ENCODE measurements at regions not wholly inside any gene's neighbourhood (a gene's known extent, or its start where the extent isn't known, plus 50 kb on each side); places are given as distances from the start of the nearest gene placed in this dataset.
A peak's percentile ranks its signal among the peaks of the same experiment; 100 is the strongest.

- no peak for DNase-seq
Observed at GRCh38 chr12:45590646-45591045, 138.9 kb upstream of the ARID2 start.

GRCh38 chr12:45591635-45592034 is 137.9 kb upstream of the ARID2 start:
- no peak for DNase-seq

DNA sequence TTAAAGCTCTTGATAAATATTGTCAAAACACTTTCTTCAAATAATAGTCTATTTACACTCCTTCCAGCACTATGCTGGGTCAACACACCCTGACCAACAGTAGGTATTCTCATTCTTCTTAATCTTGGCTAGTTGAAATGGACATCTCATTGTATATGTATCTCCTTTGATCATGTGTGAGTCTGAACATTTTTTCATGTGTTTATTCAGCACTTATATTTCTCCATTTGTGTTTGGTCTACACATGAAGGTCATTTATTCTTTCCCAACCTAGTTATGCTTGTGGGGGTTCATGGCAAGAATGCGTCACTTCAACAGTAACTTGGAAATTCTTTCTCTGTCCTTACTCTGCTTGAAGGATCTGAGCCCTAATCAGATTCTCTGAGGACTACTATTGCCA is 133.1 kb upstream of the ARID2 start:
- DNase-seq: no peak

DNA sequence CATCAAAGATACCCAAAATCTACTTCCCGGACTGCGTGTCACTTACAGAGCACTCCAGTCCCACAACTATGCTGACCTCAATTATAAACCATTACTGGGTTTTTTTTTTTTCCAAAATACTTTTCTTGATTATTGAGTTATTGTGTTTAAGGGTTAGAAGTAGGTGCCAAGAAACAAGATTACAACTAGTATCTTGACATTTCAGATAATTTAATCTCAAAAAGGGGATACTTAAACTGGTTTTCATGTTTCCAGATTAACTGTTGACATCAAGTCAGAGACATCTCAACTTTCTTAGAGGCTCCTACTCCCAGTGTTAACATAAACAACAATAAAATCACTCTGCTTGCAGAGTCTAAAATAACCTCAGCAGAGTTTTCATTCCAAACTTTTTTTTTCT is 131.2 kb upstream of the ARID2 start:
- no peak for DNase-seq

DNA sequence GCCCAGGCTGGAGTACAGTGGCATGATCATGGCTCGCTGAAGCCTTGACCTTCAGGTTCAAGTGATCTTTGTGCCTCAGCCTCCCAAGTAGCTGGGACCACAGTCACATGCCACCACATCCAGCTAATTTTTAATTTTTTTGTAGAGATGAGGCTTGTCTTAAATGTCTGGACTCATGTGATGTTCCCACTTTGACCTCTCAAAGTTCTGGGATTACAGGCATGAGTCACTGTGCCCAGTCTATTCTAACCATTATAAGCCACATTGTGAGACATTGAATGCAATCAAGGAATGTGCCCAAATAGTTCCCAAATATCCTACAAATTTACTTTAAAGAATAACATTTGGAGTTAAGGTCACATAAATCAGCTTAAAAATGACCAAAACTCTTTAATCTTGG is 130.7 kb upstream of the ARID2 start:
- no peak for DNase-seq

GRCh38 chr12:45599196-45599595 is 130.3 kb upstream of the ARID2 start:
- no peak for DNase-seq

GRCh38 chr12:45601390-45601789 is 128.1 kb upstream of the ARID2 start:
- DNase-seq: no peak

DNA sequence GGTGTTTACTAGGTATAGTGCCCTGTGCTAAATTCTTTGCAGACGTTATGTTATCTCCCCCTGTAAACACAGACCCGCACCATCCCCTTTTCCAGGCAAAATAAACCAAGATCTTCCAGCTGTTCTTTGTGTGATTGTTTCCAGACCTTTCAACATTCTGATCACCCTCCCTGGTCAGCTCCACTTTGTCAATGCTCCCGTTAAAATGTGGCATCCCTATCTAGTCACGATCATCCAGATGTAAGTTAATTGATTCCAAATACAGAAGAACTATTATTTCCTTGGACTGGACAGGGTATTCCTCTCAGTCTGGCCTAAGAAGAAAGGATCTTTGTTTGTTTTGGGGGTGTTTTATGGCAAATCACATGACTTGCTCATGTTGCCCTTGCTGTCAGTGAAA is 127.6 kb upstream of the ARID2 start:
- DNase-seq: no peak

DNA sequence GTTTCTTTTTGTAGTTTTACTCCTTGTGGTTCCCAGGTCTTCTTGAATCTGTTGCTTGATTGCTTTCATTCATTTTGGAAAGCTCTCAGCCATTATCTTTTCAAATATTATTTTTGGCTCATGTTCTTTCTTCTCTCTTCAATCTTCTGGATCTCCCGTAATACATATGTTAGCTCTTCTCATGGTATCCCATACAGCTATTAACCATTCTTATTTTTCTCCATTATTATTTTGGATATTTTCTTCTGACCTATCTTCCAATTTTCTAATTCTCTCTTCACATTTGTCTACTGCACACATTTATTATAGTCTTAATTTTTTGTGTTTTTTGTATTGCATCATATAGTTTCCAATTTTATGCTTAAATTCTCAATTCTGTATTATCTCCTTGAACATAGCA is 123.9 kb upstream of the ARID2 start:
- DNase-seq: no peak

GRCh38 chr12:45611061-45611460 is 118.4 kb upstream of the ARID2 start:
- no peak for DNase-seq

GRCh38 chr12:45611495-45611894 is 118.0 kb upstream of the ARID2 start:
- DNase-seq: no peak

DNA sequence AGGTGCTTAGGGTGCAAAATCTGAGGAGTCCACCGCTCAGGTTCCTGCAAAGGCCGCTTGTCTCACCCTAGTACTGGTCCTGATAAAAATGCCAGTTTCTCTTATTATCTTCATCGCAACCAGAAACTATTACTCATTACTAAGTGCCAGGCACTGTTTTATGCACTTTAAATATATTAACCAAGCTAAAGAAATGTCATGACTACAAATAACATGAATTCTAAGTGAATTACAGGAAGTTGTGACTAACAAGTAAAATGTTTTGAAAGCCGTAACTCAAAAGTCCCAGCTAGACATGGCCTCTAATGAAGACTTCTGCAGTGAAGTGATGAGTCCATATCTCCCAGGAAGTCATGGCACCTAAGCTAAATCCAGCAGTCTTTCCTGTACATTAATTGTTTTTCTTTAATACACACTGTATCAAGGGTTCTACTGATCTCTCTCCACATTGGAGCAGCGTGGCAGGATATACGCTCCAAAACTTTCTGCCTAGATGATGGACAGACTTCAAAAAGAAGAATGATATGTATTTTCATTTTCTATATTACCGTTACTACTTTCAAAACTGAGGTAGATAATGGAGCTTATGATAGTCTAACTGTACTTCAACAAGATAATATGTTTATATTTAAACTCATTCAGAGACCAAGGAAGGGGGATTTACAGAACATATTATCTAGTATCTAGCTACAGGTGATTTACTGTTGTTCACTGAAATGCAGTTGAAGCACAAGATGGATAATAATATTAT is 117.3 kb upstream of the ARID2 start:
- peak; percentile 29 for DNase-seq

- peak; percentile 21 for DNase-seq
Observed at GRCh38 chr12:45613296-45613695, 116.2 kb upstream of the ARID2 start.

DNA sequence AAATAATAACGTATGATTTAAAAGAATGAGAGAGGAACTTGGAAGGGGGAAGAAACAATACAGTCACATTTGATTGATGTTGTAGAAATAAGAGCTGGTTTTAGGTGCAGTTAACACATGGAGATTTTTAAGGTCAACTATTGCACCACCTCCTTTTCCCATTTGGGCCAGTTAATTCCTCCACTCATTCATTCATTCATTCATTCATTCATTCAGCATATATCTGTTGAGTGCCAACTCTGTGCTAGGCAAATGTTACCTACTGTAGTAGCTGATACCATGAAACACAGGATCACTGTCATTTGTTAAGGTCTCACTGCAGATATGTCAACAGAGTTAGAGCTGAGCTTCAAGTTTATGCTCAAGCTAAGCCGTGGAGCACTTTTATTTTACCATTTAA is 115.7 kb upstream of the ARID2 start:
- DNase-seq: no peak

GRCh38 chr12:45615268-45615667 is 114.2 kb upstream of the ARID2 start:
- DNase-seq: no peak

DNA sequence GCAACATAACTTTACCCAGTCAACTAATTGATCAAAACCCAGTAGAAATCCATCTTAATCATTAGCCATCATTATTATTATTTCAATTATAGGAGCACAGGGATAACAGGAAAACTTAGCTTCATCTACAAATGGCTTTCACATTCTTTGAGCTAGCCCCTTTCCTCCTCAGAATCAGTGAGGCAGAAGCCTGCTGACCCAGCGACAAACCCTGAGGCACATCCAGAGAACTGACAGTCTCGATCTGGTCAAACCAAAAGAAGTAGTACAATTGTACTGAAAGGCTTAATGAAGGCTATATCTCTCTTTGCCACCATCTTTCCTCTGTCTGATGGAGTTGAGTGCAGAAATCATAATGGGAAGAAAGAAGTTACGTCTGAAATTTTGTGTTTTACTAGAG is 109.8 kb upstream of the ARID2 start:
- DNase-seq: no peak

DNA sequence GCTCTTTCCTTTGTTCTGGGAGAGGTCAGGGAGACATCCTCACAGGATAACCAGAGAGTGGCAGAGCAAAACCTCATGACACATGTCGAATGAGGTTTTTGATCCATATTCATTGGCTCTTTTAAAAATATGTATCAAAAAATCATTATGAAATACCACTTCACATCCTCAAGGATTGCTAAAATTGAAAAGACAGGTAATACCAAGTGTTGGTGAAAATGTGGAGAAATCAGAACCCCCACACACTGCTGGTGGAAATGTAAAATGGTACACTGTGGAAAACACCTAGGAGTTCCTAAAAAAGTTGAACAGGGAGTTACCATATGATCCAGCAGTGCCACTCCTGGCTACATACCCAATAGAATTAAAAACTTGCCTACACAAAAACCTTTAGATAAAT is 107.8 kb upstream of the ARID2 start:
- DNase-seq: no peak

- DNase-seq: peak; percentile 80
Observed at GRCh38 chr12:45622210-45622937, 107.1 kb upstream of the ARID2 start.

DNA sequence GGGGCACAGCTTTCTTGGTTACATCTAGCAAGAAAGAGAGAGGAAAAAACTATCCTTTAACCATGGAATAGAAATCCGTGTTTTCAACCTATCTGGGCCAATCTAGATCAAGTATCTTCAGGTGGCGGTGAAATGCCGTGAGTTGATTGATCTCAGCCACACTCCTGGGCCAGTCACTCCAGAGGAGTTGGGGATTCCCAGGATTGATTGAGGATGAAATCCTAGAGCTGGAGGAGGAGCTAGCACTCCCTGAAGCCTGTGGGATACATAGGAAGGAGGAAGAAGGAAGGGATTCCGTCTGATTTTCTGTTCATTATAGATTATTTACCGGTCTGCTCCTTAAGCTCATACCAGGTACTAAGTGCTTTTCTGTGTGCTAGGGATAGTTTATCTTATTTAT is 106.3 kb upstream of the ARID2 start:
- DNase-seq: no peak

GRCh38 chr12:45623940-45624339 is 105.6 kb upstream of the ARID2 start:
- DNase-seq: no peak

DNA sequence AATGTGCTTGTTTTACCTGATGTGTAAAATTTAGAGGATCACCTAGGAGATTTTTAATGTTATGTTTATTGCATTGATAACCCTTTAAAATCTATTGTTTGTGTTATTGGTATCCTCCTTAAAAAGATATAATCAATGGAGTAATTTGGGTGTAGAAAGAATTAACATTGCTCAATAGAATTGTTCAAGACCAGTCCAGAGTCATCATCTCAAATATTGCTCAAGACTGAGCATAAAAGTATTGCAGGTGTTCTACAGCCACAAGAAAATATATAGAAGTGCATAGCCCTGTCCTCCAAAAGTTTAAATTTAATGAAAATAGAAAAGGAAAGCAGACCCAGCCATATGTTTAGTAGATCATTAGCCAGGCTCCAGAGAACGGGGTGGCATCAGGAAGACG is 102.5 kb upstream of the ARID2 start:
- no peak for DNase-seq

DNA sequence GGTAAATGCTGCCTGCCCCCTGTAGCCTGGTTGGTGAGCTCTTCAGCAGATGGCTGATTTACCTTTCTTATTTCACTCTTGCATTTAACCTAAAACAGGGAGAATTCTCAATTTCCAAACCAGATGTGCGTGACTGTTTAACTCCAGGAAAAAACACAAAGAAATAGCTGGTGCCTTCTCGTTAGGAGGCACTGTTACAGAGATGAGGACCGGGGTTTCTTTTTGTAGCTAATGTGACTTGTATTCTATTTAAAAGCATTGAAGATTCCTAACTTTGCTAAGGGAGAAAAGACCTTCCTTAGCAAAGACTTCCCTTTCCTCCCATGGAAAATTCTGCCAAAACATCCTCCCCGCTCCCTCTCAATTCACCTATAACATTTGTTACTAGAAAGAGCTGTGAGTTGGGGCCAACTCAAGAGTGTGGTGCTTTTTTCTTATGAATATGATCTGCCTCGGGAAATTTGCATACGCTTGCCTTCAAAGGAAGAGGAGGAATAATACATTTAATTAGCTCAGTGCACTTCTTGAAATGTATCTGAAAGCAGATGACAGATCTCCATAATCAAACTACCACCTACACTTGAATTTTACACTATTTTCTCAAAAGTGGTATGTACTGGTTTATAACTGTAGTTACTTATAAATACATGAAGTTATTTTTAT is 102.0 kb upstream of the ARID2 start:
- DNase-seq: no peak

DNA sequence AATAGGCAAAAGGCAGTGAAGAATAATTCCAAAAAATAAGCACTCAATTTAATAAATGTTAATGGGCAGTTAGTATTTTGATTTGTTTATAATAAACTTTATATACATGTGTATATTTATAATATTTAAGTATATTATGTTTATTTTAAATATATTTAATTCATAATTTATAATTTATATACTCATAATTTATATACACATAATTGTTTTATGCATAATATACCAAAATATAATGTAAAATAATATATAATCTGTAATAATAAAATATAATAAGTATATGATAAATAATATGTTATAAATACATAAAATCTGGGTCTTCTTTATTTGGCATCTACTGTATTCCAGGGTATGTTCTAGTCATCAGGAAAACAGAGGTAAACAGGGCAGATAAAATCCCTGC is 100.2 kb upstream of the ARID2 start:
- no peak for DNase-seq

- no peak for DNase-seq
Observed at GRCh38 chr12:45633733-45634132, 95.8 kb upstream of the ARID2 start.

Data from inflammatory macrophage treated with lipopolysaccharide for 4 hours (primary cell).